Stimulated activated effector memory CD8-positive, alpha-beta T cell treated with anti-CD3 and anti-CD28 coated beads, Interleukin-12 subunit alpha, Interleukin-12 subunit beta, amount 100 ng/mL, for 72 hours (primary cell): ENCODE measurements at regions not wholly inside any gene's neighbourhood (a gene's known extent, or its start where the extent isn't known, plus 50 kb on each side); places are given as distances from the start of the nearest gene placed in this dataset.
"Not testable (repeated sequence)": the region's sequence is repeated elsewhere in the genome, so short reads cannot be mapped to it uniquely, and the experiment has no call there.

ENCODE experiments used
- ATAC-seq: fragments of 150-1000 bp; cut with Tn5 transposase; 2 replicates; pipeline ENCODE4 v1.10.0; 2021
- DNase-seq, 2 donors: peaks; one replicate each; pipeline ENCODE4 v3.0.0; 2021 to 2022; ENCODE audit warnings: low spot score in 2 of 2
- H3K27ac Mint-ChIP-seq: one replicate; pipeline ENCODE4 v1.8.0; 2022; ENCODE audit warnings: mild to moderate bottlenecking, mixed read lengths
- H3K36me3 Mint-ChIP-seq: one replicate; pipeline ENCODE4 v1.8.0; 2022; ENCODE audit warnings: mild to moderate bottlenecking, mixed read lengths
- H3K4me1 Mint-ChIP-seq: one replicate; pipeline ENCODE4 v1.8.0; 2022; ENCODE audit warnings: mixed read lengths
- H3K4me3 Mint-ChIP-seq: one replicate; pipeline ENCODE4 v1.8.0; 2022; ENCODE audit warnings: mild to moderate bottlenecking, mixed read lengths
- H3K9me3 Mint-ChIP-seq: one replicate; pipeline ENCODE4 v1.8.0; 2022; ENCODE audit warnings: mixed read lengths

DNA sequence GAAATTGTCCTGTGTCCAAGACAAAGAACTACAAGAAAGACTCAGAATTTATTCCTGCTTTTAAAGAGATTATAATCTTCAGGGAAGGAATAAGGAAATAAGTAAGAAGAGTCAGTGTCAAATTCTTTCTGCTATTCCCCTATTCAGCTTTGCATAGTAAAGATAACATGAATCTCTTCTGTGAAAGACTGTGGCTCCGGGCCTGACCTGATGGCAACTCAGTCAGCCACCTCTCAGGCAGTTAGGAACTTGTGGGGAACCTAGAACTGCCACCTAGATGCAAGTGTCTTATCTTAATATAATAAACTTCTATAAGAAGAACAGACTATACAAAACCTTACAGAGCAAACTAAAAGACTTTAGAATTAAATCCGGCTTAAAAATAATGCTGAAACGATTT, 382.0 kb downstream of the RAD51AP2 start:
- no peaks in the 10 kb centered on the region for H3K4me1 Mint-ChIP-seq
- no peak overlapping the region for H3K4me3 Mint-ChIP-seq
- peaks cover 19% of the 10 kb centered on the region for H3K9me3 Mint-ChIP-seq
- DNase-seq = no peak
- no peak for ATAC-seq
- H3K36me3 Mint-ChIP-seq = no peaks in the 10 kb centered on the region
- no peak overlapping the region for H3K27ac Mint-ChIP-seq

DNA sequence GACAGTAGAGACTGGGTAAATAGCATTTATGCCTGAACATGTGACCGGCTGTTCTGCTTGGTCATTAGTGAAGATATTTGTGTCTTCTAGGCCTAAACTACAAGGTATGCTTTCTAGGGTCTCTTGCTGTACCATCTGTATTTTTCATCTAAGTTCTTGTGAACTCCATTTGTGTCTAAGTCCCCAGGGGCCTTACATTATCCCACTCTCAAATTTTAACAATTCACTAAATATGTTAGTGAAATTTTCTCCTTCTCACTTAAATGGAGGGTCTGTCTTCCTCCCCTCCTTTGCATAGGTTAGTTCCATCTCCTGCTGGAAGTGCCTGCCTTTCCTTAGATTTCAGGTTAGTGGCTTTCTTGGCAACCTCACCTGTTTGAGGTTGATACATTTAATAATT, 382.6 kb downstream of the RAD51AP2 start:
- H3K9me3 Mint-ChIP-seq = peaks cover 19% of the 10 kb centered on the region
- ATAC-seq = no peak
- H3K27ac Mint-ChIP-seq = no peak overlapping the region
- H3K4me1 Mint-ChIP-seq = no peaks in the 10 kb centered on the region
- H3K4me3 Mint-ChIP-seq = no peak overlapping the region
- no peak for DNase-seq
- no peaks in the 10 kb centered on the region for H3K36me3 Mint-ChIP-seq

DNA sequence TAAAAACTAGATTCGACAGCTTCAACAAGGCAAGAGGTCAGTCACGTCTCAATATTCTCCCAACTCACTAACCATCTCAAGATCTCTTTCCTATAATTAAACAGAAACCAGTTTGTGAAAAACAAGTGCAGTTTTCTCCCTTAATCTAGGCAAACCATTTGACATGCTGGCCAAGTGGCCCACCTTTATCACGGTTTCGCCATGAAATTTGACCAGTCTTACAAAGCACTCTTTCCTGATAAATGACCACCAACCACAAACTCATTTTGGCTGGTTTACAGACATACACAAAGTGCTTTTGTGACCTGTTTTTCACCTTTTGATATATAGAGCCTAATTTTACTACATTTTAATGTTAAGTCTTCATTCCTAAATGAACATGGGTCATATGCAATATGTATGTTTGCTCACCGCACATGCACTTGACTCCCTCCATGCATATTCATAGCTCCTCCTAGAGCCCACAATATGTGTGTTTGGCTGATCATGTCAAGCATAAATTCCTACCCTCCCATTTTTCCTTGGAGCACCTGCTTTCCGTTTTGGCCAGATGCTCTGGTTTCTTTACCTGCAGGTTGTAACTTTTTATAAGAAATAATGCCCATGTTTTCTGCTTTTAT, 385.1 kb downstream of the RAD51AP2 start:
- DNase-seq = no peak
- no peaks in the 10 kb centered on the region for H3K36me3 Mint-ChIP-seq

DNA sequence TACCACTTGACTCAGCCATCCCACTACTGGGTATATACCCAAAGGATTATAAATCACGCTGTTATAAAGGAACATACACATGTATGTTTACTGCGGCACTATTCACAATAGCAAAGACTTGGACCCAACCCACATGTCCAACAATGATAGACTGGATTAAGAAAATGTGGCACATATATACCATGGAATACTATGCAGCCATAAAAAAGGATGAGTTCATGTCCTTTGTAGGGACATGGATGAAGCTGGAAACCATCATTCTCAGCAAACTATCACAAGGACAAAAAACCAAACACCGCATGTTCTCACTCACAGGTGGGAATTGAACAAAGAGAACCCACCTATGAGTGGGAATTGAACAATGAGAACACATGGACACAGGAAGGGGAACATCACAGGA, 387.6 kb downstream of the RAD51AP2 start:
- H3K36me3 Mint-ChIP-seq, H3K9me3 Mint-ChIP-seq, DNase-seq, H3K4me3 Mint-ChIP-seq, ATAC-seq, H3K4me1 Mint-ChIP-seq, H3K27ac Mint-ChIP-seq: not testable (repeated sequence)

More for the DNA sequence above, 385.1 kb downstream of the RAD51AP2 start:
- Mint-ChIP-seq H3K4me3 (no peak overlapping the region), H3K9me3 (peaks cover 11% of the 10 kb centered on the region), H3K27ac (no peak overlapping the region), H3K4me1 (no peaks in the 10 kb centered on the region)
- ATAC-seq = no peak

DNA sequence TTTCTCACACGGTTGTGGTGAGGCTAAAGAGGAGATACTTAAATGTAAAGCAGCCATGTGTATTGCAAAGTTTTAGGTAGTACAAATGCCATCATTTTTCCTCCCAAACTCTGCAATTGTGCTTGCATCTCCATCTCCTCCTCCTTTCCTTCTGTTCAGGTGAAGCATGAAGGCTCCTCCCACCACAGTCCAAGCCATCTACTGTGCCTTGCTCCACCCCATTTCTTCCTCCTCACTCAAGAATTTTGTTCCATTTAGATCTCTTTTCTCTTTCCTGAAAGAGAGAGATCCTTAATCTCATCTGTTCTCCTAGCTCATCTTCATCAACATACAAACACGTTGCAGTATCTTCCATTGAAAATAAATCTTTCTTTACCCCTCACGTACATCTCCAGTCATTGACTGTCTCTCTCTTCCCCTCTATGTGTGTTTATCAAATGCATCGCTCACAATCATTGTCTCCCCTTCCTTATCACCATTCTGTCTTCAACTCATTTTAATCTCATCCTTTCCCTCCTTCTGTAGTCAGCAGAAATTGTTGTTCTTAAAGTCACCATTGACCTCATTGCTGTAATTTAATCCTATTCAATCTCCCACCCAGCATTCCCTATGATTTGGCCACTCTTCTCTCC, 392.1 kb downstream of the RAD51AP2 start:
- no peak overlapping the region for H3K4me3 Mint-ChIP-seq
- H3K27ac Mint-ChIP-seq = no peak overlapping the region
- H3K4me1 Mint-ChIP-seq = no peaks in the 10 kb centered on the region
- H3K36me3 Mint-ChIP-seq = no peaks in the 10 kb centered on the region
- ATAC-seq (no peak), DNase-seq (no peak)
- H3K9me3 Mint-ChIP-seq = peaks cover 13% of the 10 kb centered on the region

DNA sequence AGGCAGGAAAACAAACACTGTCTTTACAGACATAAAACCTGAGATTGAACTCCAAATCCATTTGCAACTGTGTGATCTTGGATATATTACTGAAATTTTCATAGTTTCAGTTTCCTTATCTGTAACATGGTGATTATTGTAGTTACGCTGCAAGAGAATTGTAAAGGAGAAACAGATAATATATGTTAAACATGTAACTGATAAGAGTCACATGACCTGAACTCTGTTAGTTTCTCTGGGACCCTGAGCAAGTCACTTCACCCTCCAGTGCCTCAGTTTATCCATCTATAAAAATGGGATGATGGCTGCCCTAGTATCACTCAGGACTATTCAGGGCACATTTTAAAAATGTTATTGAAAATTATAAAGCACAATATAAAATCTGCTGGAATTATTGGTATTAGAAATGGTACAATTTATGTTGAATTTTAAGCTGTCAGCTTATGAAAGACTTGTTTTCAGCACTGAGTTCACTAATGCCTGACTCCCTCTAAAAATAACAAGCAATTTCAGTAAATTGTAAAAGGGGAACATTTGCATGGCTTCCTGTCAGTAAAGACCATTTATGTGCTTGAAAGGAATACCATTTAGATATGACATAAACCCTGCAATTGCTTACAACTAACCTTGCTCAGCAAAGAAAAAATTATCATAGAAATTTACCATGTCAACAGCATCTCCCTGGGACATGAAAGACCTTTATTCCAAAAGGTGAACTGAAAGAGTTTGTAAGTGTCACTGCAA, 393.5 kb downstream of the RAD51AP2 start:
- ATAC-seq (no peak), DNase-seq (no peak)
- no peaks in the 10 kb centered on the region for H3K36me3 Mint-ChIP-seq
- no peak overlapping the region for H3K27ac Mint-ChIP-seq
- H3K4me3 Mint-ChIP-seq = no peak overlapping the region
- H3K4me1 Mint-ChIP-seq = no peaks in the 10 kb centered on the region
- peaks cover 13% of the 10 kb centered on the region for H3K9me3 Mint-ChIP-seq

DNA sequence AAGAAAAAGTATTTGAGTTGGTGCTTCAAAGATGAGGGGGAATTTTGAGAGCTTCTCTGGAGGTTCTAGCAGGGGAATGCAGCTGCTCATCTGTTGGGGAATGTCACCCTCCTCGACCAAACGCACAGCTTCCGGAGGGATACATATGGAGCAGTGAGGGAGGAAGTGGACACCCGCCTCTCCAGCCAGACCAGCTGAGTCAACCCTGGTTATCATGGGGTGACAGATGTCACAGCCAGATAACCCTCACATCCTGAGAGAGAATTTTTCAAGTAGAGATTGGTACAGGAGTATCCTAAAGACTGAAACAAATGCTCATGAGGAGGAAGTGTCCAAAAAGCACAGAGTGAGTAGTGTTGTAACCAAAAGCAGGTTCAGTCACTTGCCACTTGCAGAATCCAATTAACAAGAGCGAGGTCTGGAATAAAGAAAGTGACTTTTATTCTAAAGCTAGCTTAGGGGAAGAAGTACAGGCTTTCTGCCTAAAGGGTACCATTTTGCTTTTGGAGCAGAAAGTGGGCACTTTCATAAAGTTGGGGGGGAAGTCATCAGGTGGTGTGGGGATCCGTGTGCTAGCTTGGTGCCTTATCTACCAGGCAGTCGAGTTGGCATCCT, 395.2 kb downstream of the RAD51AP2 start:
- Mint-ChIP-seq H3K4me1 (no peaks in the 10 kb centered on the region), H3K9me3 (peaks cover 13% of the 10 kb centered on the region), H3K27ac (no peak overlapping the region), H3K4me3 (no peak overlapping the region), H3K36me3 (no peaks in the 10 kb centered on the region)
- ATAC-seq (no peak), DNase-seq (no peak)

DNA sequence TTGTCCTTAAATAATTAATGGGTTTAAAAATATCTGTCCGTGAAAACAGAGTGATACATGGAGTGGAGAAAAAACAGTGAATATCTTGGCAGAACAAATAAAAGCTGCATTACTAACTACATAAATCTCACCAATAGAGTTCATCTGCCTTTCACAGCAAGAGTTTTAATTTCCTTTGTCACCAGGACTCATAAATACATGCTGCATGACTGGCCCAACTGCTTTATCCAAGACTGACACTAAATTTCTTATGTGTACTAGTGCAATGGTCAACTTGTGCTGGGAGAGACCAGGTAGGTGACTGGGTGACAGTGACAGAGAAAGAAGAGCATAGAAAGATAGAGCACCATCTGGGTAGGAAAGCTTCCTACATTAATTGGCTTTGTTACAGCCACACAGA, 402.8 kb downstream of the RAD51AP2 start:
- Mint-ChIP-seq H3K4me3 (no peak overlapping the region), H3K36me3 (no peaks in the 10 kb centered on the region), H3K27ac (no peak overlapping the region), H3K4me1 (no peaks in the 10 kb centered on the region), H3K9me3 (peaks cover 7% of the 10 kb centered on the region)
- DNase-seq (no peak), ATAC-seq (no peak)

DNA sequence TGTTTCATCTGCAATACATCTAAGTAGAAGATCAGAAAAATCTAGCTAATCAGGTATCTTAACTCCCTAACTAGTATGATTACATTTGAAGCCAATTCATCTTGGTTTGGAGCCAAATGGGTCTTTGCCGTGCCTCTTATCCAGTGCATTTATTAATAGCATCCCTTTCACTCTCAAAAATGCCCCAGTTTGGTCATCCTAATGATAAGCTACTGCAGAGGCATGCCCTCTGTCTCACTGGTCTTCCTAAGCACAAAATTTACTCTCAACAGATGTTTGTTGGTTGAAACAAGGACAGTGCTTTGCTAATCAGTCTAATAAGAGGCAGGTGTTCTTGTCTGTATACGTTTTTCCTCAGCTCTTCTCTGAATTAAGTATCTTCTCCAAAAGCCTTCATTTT, 403.2 kb downstream of the RAD51AP2 start:
- no peak for ATAC-seq

DNA sequence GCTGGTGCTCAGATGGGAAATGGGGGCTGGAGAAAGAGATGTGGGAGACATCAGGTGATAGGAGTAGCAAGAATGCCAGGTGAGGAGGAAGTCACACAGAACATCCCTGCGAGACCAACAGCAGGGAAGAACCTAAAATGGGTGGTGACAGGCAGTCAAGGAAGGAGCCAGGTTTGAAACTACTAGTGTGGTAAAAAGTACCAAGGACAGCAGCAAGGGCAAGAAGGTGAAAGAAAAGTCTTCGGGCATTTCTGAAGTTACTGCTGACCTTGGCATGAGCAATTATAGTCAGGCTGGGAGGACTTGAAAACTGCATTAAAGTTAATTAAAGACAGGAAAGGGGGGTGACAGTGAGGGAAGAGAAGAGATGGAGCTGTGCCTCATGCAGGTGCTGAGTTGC, 410.4 kb downstream of the RAD51AP2 start:
- H3K27ac Mint-ChIP-seq = no peak overlapping the region
- no peak for ATAC-seq
- no peaks in the 10 kb centered on the region for H3K4me1 Mint-ChIP-seq
- peaks cover 19% of the 10 kb centered on the region for H3K9me3 Mint-ChIP-seq
- DNase-seq = no peak
- H3K36me3 Mint-ChIP-seq = no peaks in the 10 kb centered on the region
- H3K4me3 Mint-ChIP-seq = no peak overlapping the region

More for the DNA sequence above, 403.2 kb downstream of the RAD51AP2 start:
- peaks cover 7% of the 10 kb centered on the region for H3K9me3 Mint-ChIP-seq
- H3K4me1 Mint-ChIP-seq = no peaks in the 10 kb centered on the region
- no peak overlapping the region for H3K4me3 Mint-ChIP-seq
- no peak for DNase-seq
- H3K36me3 Mint-ChIP-seq = no peaks in the 10 kb centered on the region
- H3K27ac Mint-ChIP-seq = no peak overlapping the region

DNA sequence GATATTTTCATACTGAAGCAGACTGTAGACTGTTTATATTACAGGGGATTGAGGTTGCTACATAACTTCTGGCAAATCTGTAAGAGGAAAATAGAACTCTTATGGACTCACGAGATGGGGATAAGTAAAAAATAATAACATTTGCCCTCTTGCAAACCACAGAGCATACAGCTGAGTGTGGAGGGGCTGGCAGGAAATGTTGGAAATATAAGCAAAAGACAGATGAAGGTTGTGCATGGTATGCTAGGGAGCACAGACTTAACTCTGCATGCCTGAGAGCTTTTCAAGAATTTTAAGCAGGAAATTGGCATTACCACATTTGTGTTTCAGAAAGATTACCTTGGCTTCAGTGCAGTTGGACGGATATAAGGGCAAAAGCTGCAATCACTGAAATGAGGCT, 411.1 kb downstream of the RAD51AP2 start:
- H3K36me3 Mint-ChIP-seq = no peaks in the 10 kb centered on the region

DNA sequence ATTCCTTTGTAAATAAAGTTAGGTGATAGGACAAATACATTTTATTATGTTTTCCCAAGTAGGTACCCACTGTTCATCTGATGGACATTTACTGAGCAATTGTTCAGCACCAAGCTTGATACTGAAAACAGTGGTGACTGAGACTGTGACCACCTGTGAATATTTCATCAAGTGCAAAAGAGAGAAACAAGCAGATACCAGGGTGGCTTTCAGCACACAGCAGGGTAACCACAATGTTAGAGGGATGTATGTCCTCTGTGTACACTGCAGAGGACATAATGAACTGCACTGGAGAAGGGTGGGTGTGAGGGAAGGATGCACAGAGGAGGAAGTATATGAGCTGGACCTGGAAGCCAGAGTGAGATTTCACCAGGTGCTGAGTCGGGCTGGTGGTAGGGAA, 411.8 kb downstream of the RAD51AP2 start:
- Mint-ChIP-seq H3K4me3 (no peak overlapping the region), H3K27ac (no peak overlapping the region), H3K9me3 (peaks cover 19% of the 10 kb centered on the region), H3K36me3 (no peaks in the 10 kb centered on the region), H3K4me1 (no peaks in the 10 kb centered on the region)
- ATAC-seq (no peak), DNase-seq (no peak)

More for the DNA sequence above, 411.1 kb downstream of the RAD51AP2 start:
- ATAC-seq (no peak), DNase-seq (no peak)
- Mint-ChIP-seq H3K4me3 (no peak overlapping the region), H3K4me1 (no peaks in the 10 kb centered on the region), H3K27ac (no peak overlapping the region), H3K9me3 (peaks cover 19% of the 10 kb centered on the region)

DNA sequence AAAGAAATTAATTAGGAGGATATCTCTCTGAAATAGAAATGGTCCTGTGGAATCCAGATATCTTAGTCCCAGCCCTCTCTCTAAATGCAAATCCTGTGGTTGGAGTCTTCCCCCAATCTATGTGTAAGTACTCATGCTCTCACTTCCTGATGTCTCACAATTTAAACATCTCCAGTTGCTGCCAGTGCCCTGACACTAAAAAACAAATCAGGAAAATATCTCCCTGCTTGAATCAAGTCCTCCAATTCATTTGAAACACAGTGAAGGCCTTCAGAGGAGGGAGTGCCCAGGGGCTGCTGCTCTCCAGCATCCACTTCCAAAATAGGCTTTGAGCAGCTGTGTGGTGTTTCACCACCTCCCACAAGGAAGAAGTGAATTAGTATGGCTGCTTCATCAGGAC, 413.8 kb downstream of the RAD51AP2 start:
- H3K4me3 Mint-ChIP-seq = no peak overlapping the region
- H3K36me3 Mint-ChIP-seq = no peaks in the 10 kb centered on the region
- DNase-seq (no peak), ATAC-seq (no peak)
- peaks cover 16% of the 10 kb centered on the region for H3K9me3 Mint-ChIP-seq
- no peaks in the 10 kb centered on the region for H3K4me1 Mint-ChIP-seq
- no peak overlapping the region for H3K27ac Mint-ChIP-seq

DNA sequence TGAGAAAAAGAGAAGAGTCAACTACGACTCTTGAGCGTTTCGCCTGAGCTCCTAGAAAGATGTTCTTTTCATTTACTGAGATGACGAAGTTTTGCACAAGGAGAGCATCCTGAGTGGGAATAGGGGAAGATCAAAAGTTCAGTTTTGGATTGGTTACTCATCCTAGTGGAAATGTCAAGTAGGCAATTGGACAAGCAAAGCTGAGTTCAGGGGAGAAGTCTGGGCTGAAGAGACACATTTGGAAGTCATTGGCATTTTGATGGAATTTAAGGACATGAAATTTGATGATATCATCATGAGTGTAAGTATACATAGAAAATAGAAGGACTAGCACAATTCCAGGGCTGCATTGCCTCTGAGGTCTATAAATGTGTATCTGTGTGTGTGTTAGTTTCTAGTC, 416.6 kb downstream of the RAD51AP2 start:
- Mint-ChIP-seq H3K4me3 (no peak overlapping the region), H3K36me3 (no peaks in the 10 kb centered on the region), H3K9me3 (peaks cover 7% of the 10 kb centered on the region), H3K27ac (no peak overlapping the region), H3K4me1 (no peaks in the 10 kb centered on the region)
- DNase-seq (no peak), ATAC-seq (no peak)

DNA sequence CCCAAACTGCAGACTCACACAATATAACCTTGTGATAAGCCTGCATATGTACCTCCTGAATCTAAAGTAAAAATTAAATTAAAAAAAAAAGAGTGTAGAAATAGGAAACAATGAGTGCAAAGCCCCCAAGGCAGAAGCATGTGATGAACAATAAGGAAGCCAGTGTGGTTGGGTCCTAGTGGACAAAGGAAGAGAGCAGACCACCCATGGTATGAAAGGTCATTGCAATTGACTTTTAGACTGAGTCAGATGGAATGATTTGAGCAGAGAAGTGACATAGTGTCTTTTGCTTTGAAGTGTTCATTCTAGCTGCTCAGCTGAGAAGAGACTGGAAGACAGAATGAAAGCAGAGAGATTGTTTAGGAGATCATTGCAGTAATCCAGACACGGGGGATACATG, 417.1 kb downstream of the RAD51AP2 start:
- Mint-ChIP-seq H3K4me1 (no peaks in the 10 kb centered on the region), H3K27ac (no peak overlapping the region), H3K36me3 (no peaks in the 10 kb centered on the region), H3K4me3 (no peak overlapping the region), H3K9me3 (peaks cover 7% of the 10 kb centered on the region)
- DNase-seq = no peak
- no peak for ATAC-seq

DNA sequence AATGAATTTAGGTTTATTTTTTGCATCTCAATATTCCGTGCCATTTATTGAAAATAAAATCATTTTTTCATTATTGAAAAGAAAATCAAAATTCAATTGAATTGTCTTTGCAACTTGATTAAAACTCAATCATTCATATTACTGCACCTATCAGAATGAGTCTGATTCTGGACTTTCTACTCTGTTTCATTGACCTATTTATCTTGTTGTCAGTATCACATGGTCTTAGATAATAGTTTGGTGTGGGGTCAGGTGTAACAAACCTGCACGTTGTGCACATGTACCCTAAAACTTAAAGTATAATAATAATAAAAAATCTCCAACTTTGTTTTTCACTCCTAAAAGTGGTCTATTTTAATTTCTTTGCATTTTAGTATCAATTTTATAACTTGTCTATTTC, 422.9 kb downstream of the RAD51AP2 start:
- no peak for ATAC-seq
- DNase-seq = no peak
- H3K9me3 Mint-ChIP-seq = peaks cover 11% of the 10 kb centered on the region
- H3K36me3 Mint-ChIP-seq = no peaks in the 10 kb centered on the region
- H3K4me1 Mint-ChIP-seq = no peaks in the 10 kb centered on the region
- H3K4me3 Mint-ChIP-seq = no peak overlapping the region
- H3K27ac Mint-ChIP-seq = no peak overlapping the region
